OCI-LY3 (cell line): ENCODE measurements at regions not wholly inside any gene's neighbourhood (a gene's known extent, or its start where the extent isn't known, plus 50 kb on each side); places are given as distances from the start of the nearest gene placed in this dataset.
"Not testable (repeated sequence)": the region's sequence is repeated elsewhere in the genome, so short reads cannot be mapped to it uniquely, and the experiment has no call there.

ENCODE experiments used
- H2AFZ ChIP-seq: fragments of 200-600, 300-600 bp; shearing (Covaris generic); 2 replicates; pipeline ENCODE4 v1.6.0; 2014; ENCODE audit warnings: antibody characterized with exemption, low read depth, low read length
- H3K27ac ChIP-seq: fragments of 200-600, 300-600 bp; sonication (generic); 2 replicates; pipeline ENCODE4 v1.5.1; 2014; ENCODE audit warnings: mild to moderate bottlenecking, low read length, moderate library complexity, mixed read lengths
- H3K27me3 ChIP-seq: fragments of 200-600, 300-600 bp; sonication (generic); 2 replicates; pipeline ENCODE4 v1.6.1; 2014; ENCODE audit warnings: low read depth, low read length, mixed read lengths
- H3K36me3 ChIP-seq: fragments of 200-600, 300-600 bp; sonication (generic); replicated peaks from 2 replicates; pipeline ENCODE3; 2014; ENCODE audit warnings: low read depth, low read length, mixed read lengths
- H3K4me1 ChIP-seq: fragments of 300-600, 200-600 bp; sonication (generic); 2 replicates; pipeline ENCODE4 v1.6.1; 2014; ENCODE audit warnings: low read length, mixed read lengths
- H3K4me2 ChIP-seq: fragments of 200-600, 300-600 bp; sonication (generic); 2 replicates; pipeline ENCODE4 v1.6.1; 2014; ENCODE audit warnings: low read length, mixed read lengths
- H3K4me3 ChIP-seq: fragments of 300-600, 200-600 bp; sonication (generic); 2 replicates; pipeline ENCODE4 v1.5.1; 2014; ENCODE audit warnings: antibody characterized with exemption, mild to moderate bottlenecking, low read length, moderate library complexity
- H3K79me2 ChIP-seq: fragments of 300-600, 200-600 bp; shearing (Covaris generic); 2 replicates; pipeline ENCODE4 v1.6.1; 2014; ENCODE audit warnings: mild to moderate bottlenecking, low read length, mixed read lengths
- H3K9ac ChIP-seq: fragments of 300-600, 200-600 bp; shearing (Covaris generic); 2 replicates; pipeline ENCODE4 v1.6.0; 2014; ENCODE audit warnings: mild to moderate bottlenecking, low read length, moderate library complexity
- H3K9me3 ChIP-seq: fragments of 200-600, 300-600 bp; shearing (Covaris generic); 2 replicates; pipeline ENCODE4 v1.6.1; 2014; ENCODE audit warnings: low read length, mixed read lengths; ENCODE audit not compliant: insufficient read depth
- H4K20me1 ChIP-seq: fragments of 200-600, 300-600 bp; sonication (generic); 2 replicates; pipeline ENCODE4 v1.6.1; 2016; ENCODE audit warnings: low read length, mixed read lengths; ENCODE audit not compliant: insufficient read depth
- EZH2phosphoT487 ChIP-seq: fragments of 200-600 bp; shearing (Covaris generic); IDR thresholded peaks from 2 replicates; pipeline ENCODE4 v1.6.1; 2018; ENCODE audit warnings: antibody characterized with exemption, mixed run types, low read depth
- TF ChIP-seq, protein P1 (sequence below): fragments of 200-600, 300-600 bp; sonication (generic); IDR thresholded peaks from 2 replicates; pipeline ENCODE4 v1.5.1; 2014; ENCODE audit warnings: antibody characterized with exemption, low read length, low read depth

DNA sequence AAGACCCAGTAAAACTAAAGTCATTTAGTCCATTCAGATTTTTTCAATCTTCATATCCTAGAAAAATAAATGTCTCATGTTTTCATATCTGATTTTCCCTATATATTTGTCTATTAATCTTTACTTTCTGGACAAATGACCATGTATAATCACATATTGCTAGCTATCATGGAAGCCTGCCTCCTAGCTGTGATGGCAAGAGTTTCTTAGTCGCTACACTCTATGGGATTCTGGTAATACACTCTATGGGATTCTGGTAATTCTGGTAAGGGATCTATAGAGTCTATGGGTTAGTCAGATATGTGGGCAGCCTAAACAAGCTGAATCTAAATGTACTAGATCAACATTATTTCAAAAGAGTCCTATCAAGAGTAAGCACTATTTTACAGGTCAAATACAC, 198.7 kb upstream of the LHX8 start:
- Histone ChIP-seq H2AFZ (no peak overlapping the region), H3K4me1 (no peaks in the 10 kb centered on the region), H3K4me3 (no peak overlapping the region), H3K79me2 (no peaks in the 10 kb centered on the region), H3K9ac (no peak overlapping the region), H4K20me1 (no peaks in the 10 kb centered on the region), H3K27me3 (no peaks in the 10 kb centered on the region), H3K4me2 (no peak overlapping the region), H3K9me3 (no peaks in the 10 kb centered on the region), H3K27ac (no peak overlapping the region), H3K36me3 (no peaks in the 10 kb centered on the region)
- TF ChIP-seq EZH2phosphoT487, result no peak
- TF ChIP-seq, protein P1, sequence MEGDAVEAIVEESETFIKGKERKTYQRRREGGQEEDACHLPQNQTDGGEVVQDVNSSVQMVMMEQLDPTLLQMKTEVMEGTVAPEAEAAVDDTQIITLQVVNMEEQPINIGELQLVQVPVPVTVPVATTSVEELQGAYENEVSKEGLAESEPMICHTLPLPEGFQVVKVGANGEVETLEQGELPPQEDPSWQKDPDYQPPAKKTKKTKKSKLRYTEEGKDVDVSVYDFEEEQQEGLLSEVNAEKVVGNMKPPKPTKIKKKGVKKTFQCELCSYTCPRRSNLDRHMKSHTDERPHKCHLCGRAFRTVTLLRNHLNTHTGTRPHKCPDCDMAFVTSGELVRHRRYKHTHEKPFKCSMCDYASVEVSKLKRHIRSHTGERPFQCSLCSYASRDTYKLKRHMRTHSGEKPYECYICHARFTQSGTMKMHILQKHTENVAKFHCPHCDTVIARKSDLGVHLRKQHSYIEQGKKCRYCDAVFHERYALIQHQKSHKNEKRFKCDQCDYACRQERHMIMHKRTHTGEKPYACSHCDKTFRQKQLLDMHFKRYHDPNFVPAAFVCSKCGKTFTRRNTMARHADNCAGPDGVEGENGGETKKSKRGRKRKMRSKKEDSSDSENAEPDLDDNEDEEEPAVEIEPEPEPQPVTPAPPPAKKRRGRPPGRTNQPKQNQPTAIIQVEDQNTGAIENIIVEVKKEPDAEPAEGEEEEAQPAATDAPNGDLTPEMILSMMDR, result peak; percentile 20; the same call in 1 of the 2 replicates

DNA sequence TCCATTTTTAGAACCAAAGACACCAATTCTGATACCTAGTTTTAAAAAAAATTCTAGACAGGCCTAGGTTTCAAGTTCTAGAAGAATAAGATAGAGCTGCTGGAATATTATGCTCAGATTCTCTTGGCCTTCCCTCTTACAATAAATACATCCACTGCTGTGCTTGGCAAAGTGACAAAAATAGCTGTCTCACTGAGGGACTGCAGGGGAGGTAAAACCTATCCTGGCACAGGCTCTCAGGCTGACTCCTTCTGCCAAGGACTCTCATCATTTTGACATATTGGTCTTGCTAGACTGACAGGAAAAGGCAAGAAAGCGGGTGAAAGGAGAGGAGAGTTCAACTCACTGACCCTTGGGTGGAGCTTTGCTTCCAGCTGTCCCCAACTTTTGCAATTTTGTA, 197.0 kb upstream of the LHX8 start:
- TF ChIP-seq, protein P1, result no peak
- no peak for TF ChIP-seq EZH2phosphoT487
- H3K4me3 ChIP-seq, result no peak overlapping the region
- H3K9me3 ChIP-seq, result no peaks in the 10 kb centered on the region
- no peaks in the 10 kb centered on the region for H3K36me3 ChIP-seq
- no peaks in the 10 kb centered on the region for H3K79me2 ChIP-seq
- H2AFZ ChIP-seq, result no peak overlapping the region
- H4K20me1 ChIP-seq, result no peaks in the 10 kb centered on the region
- no peaks in the 10 kb centered on the region for H3K27me3 ChIP-seq
- H3K27ac ChIP-seq, result no peak overlapping the region
- no peak overlapping the region for H3K9ac ChIP-seq
- H3K4me1 ChIP-seq, result no peaks in the 10 kb centered on the region
- H3K4me2 ChIP-seq, result no peak overlapping the region

DNA sequence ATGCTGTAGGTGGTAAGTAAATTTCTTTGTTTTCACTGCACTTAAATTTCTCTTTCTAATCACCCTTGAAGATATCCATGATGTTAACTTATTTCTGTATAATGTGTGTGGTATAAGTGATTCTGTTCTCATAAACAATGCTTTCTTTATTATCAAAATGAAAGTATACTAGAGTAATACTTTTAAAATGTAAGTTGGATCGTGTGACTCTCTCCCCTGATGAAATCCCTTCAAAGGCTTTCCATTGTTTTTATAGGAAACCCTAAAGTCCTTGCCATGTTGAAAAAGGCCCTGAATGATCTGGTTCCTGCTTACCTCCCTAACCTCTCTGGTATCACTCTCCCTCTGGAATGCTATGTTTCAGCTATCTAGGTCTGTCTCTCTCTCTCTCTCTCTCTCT, 191.1 kb upstream of the LHX8 start:
- Histone ChIP-seq H3K36me3 (no peaks in the 10 kb centered on the region), H4K20me1 (no peaks in the 10 kb centered on the region), H3K27me3 (no peaks in the 10 kb centered on the region), H2AFZ (no peak overlapping the region), H3K4me1 (no peaks in the 10 kb centered on the region), H3K27ac (no peak overlapping the region), H3K4me3 (no peak overlapping the region), H3K4me2 (no peak overlapping the region), H3K9ac (no peak overlapping the region), H3K9me3 (no peaks in the 10 kb centered on the region), H3K79me2 (no peaks in the 10 kb centered on the region)
- TF ChIP-seq EZH2phosphoT487, result no peak
- TF ChIP-seq, protein P1, result no peak

DNA sequence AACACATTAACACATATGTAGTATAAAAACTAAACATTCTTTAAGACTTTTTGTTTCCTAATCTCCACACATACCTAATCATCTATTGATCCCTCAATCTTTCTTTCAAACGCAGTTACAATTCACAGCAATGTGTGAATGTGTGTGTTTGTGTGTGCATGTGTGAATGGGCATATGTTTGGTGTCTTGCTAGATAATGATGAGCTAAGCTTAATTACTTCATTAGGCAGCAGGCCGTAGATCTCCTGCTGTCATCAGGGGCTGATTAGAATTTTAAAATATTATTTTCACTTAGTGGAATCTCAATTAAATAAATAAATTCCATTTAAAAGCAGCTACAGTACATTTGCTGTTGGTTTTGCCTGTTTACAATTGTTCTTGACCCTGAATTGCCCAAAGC, 187.8 kb upstream of the LHX8 start:
- Histone ChIP-seq H3K4me2 (no peak overlapping the region), H3K4me3 (no peak overlapping the region), H3K27ac (no peak overlapping the region), H3K9ac (no peak overlapping the region), H3K4me1 (no peaks in the 10 kb centered on the region), H3K27me3 (no peaks in the 10 kb centered on the region), H3K36me3 (no peaks in the 10 kb centered on the region), H2AFZ (no peak overlapping the region), H3K79me2 (no peaks in the 10 kb centered on the region), H3K9me3 (no peaks in the 10 kb centered on the region), H4K20me1 (no peaks in the 10 kb centered on the region)
- TF ChIP-seq, protein P1, result no peak
- no peak for TF ChIP-seq EZH2phosphoT487

DNA sequence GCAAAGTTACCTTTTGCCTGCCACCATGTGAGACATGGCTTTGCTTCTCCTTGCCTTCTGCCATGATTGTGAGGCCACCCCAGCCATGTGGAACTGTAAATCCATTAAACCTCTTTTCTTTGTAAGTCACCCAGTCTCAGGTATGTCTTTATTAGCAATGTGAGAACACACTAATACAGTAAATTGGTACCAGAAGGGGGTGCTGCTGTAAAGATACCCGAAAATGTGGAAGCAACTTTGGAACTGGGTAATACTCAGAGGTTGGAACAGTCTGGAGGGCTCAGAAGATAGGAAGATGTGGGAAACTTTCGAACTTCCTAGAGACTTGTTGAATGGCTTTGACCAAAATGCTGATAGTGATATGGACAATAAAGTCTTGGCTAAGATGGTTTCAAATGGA, 184.8 kb upstream of the LHX8 start:
- not testable (repeated sequence) for H3K27me3 ChIP-seq, H3K27ac ChIP-seq, H3K4me2 ChIP-seq, H4K20me1 ChIP-seq, H3K9me3 ChIP-seq, H3K79me2 ChIP-seq, H3K9ac ChIP-seq, H3K36me3 ChIP-seq, H2AFZ ChIP-seq, H3K4me1 ChIP-seq, H3K4me3 ChIP-seq

DNA sequence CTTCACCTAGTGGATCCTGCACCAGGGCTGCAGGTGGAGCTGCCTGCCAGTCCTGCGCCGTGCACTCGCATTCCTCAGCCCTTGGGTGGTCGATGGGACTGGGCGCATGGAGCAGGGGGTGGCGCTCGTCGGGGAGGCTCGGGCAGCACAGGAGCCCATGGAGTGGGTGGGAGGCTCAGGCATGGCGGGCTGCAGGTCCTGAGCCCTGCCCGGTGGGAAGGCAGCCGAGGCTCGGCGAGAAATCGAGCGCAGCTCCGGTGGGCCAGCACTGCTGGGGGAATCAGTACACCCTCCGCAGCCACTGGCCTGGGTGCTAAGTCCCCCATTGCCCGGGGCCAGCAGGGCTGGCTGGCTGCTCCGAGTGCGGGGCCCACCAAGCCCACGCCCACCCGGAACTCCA, 182.2 kb upstream of the LHX8 start:
- H3K4me3 ChIP-seq, H3K4me1 ChIP-seq, H3K27me3 ChIP-seq, H3K36me3 ChIP-seq, H2AFZ ChIP-seq, H4K20me1 ChIP-seq, H3K4me2 ChIP-seq, H3K9ac ChIP-seq, H3K27ac ChIP-seq, H3K9me3 ChIP-seq, H3K79me2 ChIP-seq: not testable (repeated sequence)
